ENCODE measurements at regions not wholly inside any gene's neighbourhood (a gene's known extent, or its start where the extent isn't known, plus 50 kb on each side); places are given as distances from the start of the nearest gene placed in this dataset.

GRCh38 chr17:73861543-73861942, 217.3 kb upstream of the SDK2 start:
- WGBS, 2 donors, result 94% methylated on average over 3 of the region's 3 CpGs
- no peaks in the 10 kb centered on the region for H3K9me3 ChIP-seq (ENCODE audit: control insufficient read depth in 4 of 4, insufficient read depth in 3 of 4, low read length in 3 of 4)
- H3K4me1 ChIP-seq (ENCODE audit: control insufficient read depth in 5 of 5, insufficient read depth in 5 of 5, low read length in 5 of 5), result peaks cover 0 to 1% (median 0%) of the 10 kb centered on the region in 5 donors
- H3K4me3 ChIP-seq, result no peak overlapping the region
- no peak overlapping the region for H3K27ac ChIP-seq (ENCODE audit: low read depth in 1 of 2, low read length in 1 of 2)
- ATAC-seq (ENCODE audit: insufficient read depth, low FRiP score) (no peak), DNase-seq (no peak)
- no peaks in the 10 kb centered on the region for H3K36me3 ChIP-seq (ENCODE audit: control insufficient read depth in 4 of 4, insufficient read depth in 4 of 4, low read length in 4 of 4)
- TF ChIP-seq, protein P1, sequence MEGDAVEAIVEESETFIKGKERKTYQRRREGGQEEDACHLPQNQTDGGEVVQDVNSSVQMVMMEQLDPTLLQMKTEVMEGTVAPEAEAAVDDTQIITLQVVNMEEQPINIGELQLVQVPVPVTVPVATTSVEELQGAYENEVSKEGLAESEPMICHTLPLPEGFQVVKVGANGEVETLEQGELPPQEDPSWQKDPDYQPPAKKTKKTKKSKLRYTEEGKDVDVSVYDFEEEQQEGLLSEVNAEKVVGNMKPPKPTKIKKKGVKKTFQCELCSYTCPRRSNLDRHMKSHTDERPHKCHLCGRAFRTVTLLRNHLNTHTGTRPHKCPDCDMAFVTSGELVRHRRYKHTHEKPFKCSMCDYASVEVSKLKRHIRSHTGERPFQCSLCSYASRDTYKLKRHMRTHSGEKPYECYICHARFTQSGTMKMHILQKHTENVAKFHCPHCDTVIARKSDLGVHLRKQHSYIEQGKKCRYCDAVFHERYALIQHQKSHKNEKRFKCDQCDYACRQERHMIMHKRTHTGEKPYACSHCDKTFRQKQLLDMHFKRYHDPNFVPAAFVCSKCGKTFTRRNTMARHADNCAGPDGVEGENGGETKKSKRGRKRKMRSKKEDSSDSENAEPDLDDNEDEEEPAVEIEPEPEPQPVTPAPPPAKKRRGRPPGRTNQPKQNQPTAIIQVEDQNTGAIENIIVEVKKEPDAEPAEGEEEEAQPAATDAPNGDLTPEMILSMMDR (IDR thresholded peaks at IDR 0.05; ENCODE audit: control extremely low read depth, extremely low read depth), result no peak
- H3K27me3 ChIP-seq (ENCODE audit: control insufficient read depth in 3 of 3, insufficient read depth in 3 of 3, low read length in 2 of 3), result no peaks in the 10 kb centered on the region
- H3K9ac ChIP-seq (ENCODE audit: insufficient read depth in 1 of 2, low read length in 2 of 2), result no peak overlapping the region

DNA sequence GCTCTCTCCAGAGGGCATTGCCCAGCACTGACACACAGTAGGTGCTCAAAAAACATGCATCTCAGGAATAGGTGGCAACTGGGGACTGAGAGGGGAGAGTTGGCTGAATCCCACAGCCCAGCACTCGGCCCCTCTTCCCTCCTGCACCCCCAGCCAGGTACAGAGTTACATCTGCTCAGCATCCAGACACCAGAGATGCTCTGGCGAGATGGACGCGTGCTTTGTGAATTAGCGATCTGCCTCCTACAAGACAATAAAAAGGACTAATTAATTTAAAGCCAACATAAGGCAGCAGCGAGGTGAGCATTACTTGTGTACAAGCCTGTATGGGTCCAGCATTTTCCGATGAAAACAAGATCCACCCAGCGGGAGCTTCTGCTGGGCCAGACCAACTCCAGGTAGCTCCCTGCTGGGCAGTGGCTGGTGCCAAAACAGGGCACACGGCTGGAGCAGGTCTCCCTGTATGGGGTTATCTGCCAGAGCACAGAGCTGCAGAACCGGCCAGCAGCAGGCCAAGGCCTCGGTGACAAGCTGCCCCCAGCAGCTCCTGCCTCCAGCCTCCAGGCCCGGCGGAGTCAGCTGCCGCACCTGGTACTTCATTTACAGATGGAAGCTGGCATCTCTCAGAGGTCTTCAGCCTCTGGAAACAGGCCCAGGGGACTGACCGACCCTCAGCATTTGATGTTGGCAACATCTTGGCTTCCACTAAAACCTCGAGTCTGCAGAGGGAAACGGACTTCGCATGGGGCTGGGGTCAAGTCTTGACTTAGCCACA, 219.7 kb upstream of the SDK2 start:
- no peaks in the 10 kb centered on the region for H3K27me3 ChIP-seq (ENCODE audit: control insufficient read depth in 3 of 3, insufficient read depth in 3 of 3, low read length in 2 of 3)
- H3K9ac ChIP-seq (ENCODE audit: insufficient read depth in 1 of 2, low read length in 2 of 2), result no peak overlapping the region
- H3K4me3 ChIP-seq, result no peak overlapping the region
- DNase-seq (no peak), ATAC-seq (ENCODE audit: insufficient read depth, low FRiP score) (no peak)
- H3K27ac ChIP-seq (ENCODE audit: low read depth in 1 of 2, low read length in 1 of 2), result no peak overlapping the region
- peaks cover 0 to 9% (median 0%) of the 10 kb centered on the region in 5 donors for H3K4me1 ChIP-seq (ENCODE audit: control insufficient read depth in 5 of 5, insufficient read depth in 5 of 5, low read length in 5 of 5)
- no peaks in the 10 kb centered on the region for H3K36me3 ChIP-seq (ENCODE audit: control insufficient read depth in 4 of 4, insufficient read depth in 4 of 4, low read length in 4 of 4)
- 92 to 95% methylated on average over 18 of the region's 18 CpGs for WGBS, 2 donors
- TF ChIP-seq, protein P1 (IDR thresholded peaks at IDR 0.05; ENCODE audit: control extremely low read depth, extremely low read depth), result no peak
- H3K9me3 ChIP-seq (ENCODE audit: control insufficient read depth in 4 of 4, insufficient read depth in 3 of 4, low read length in 3 of 4), result no peaks in the 10 kb centered on the region

- Histone ChIP-seq H3K27ac (ENCODE audit: low read depth in 1 of 2, low read length in 1 of 2) (no peak overlapping the region), H3K36me3 (ENCODE audit: control insufficient read depth in 4 of 4, insufficient read depth in 4 of 4, low read length in 4 of 4) (no peaks in the 10 kb centered on the region), H3K9me3 (ENCODE audit: control insufficient read depth in 4 of 4, insufficient read depth in 3 of 4, low read length in 3 of 4) (no peaks in the 10 kb centered on the region), H3K4me3 (no peak overlapping the region), H3K27me3 (ENCODE audit: control insufficient read depth in 3 of 3, insufficient read depth in 3 of 3, low read length in 2 of 3) (no peaks in the 10 kb centered on the region), H3K9ac (ENCODE audit: insufficient read depth in 1 of 2, low read length in 2 of 2) (no peak overlapping the region), H3K4me1 (ENCODE audit: control insufficient read depth in 5 of 5, insufficient read depth in 5 of 5, low read length in 5 of 5) (peaks cover 0 to 9% (median 0%) of the 10 kb centered on the region in 5 donors)
- WGBS, 2 donors, result 78 to 87% methylated on average over 12 of the region's 12 CpGs
- ATAC-seq (ENCODE audit: insufficient read depth, low FRiP score) (no peak), DNase-seq (no peak)
- TF ChIP-seq, protein P1 (IDR thresholded peaks at IDR 0.05; ENCODE audit: control extremely low read depth, extremely low read depth), result no peak
These were observed 221.6 kb upstream of the SDK2 start for GRCh38 chr17:73865831-73866230.

All from lung (tissue), 11 donors.